HepG2 (cell line): ENCODE measurements at regions not wholly inside any gene's neighbourhood (a gene's known extent, or its start where the extent isn't known, plus 50 kb on each side); places are given as distances from the start of the nearest gene placed in this dataset.

Experiments
- ATAC-seq: fragments of 200-7000 bp; cut with Tn5 transposase; 3 replicates; pipeline ENCODE4 v1.9.1; 2020; ENCODE audit warnings: mild to moderate bottlenecking, moderate library complexity
- BruUV-seq: library from RNA; stranded (reverse); fragments of 400-500 nt; replicated peaks from 2 replicates; lab custom pipeline; 2021; lab: Mats Ljungman, UMichigan
- CTCF ChIA-PET: fragments of 300-600 bp; formaldehyde crosslinking; extraction: SDS; loops from one replicate; lab custom pipeline; 2021; ENCODE audit warnings: low total read pairs, inconsistent platforms, low intra/inter-chr PET ratio; lab: Yijun Ruan, JAX
- POLR2A ChIA-PET: fragments of 350-600 bp; sonication (Branson Sonifier 250); formaldehyde crosslinking; loops from one replicate; lab custom pipeline; 2020; ENCODE audit warnings: antibody characterized with exemption, inconsistent platforms; lab: Yijun Ruan, JAX
- DNase-seq: peaks from one replicate; pipeline ENCODE4 v3.0.0-alpha.2; 2015; ENCODE audit warnings: low spot score
- FAIRE-seq: peaks from 3 replicates; lab custom pipeline; 2011; peaks lifted over from hg19 to GRCh38; lab: Jason Lieb, UNC
- H2AFZ ChIP-seq: one replicate; pipeline ENCODE4 v1.6.1; 2011; ENCODE audit warnings: low read length, inconsistent platforms
- H3K27ac ChIP-seq: fragments of 300-600 bp; 3 replicates; pipeline ENCODE4 v1.8.0; 2011; ENCODE audit warnings: mixed run types, mild to moderate bottlenecking, mixed read lengths, low read length, inconsistent platforms; ENCODE audit not compliant: insufficient read depth; ENCODE audit errors: extremely low read length
- H3K27me3 ChIP-seq, 2 experiments: fragments of 200-600 bp in 1 of 2; 2 replicates in 1 of 2; 3 replicates in 1 of 2; pipeline versions ENCODE4 v1.6.0 to v1.8.0; 2011; ENCODE audit warnings: low read length in 2 of 2, mild to moderate bottlenecking in 2 of 2, moderate library complexity in 2 of 2, inconsistent platforms in 1 of 2; ENCODE audit not compliant: insufficient read depth in 2 of 2, control insufficient read depth in 1 of 2
- H3K36me3 ChIP-seq, 2 experiments: fragments of 200-600 bp in 1 of 2; replicated peaks in 1 of 2; 2 replicates in 1 of 2; 3 replicates in 1 of 2; pipeline versions ENCODE4 v1.5.1 to v1.8.0; 2011; ENCODE audit warnings: low read length in 2 of 2, inconsistent platforms in 1 of 2; ENCODE audit not compliant: insufficient read depth in 2 of 2, control insufficient read depth in 1 of 2
- H3K4me1 ChIP-seq: 2 replicates; pipeline ENCODE4 v1.5.1; 2012; ENCODE audit warnings: low read length, inconsistent platforms; ENCODE audit not compliant: insufficient read depth
- H3K4me2 ChIP-seq: 2 replicates; pipeline ENCODE4 v1.6.0; 2011; ENCODE audit warnings: low read depth, low read length, inconsistent platforms
- H3K4me3 ChIP-seq, 3 experiments: fragments of 200-600 bp in 1 of 3; sonication (generic), shearing (Covaris generic) in 1 of 3; replicated peaks in 1 of 3; 2 replicates each; pipeline ENCODE4 v1.5.1; 2011 to 2016; ENCODE audit warnings: low read length in 3 of 3, inconsistent platforms in 2 of 3, low read depth in 2 of 3, mild to moderate bottlenecking in 2 of 3, control low read depth in 1 of 3, mixed read lengths in 1 of 3; ENCODE audit not compliant: insufficient read depth in 1 of 3
- H3K79me2 ChIP-seq: one replicate; pipeline ENCODE4 v1.6.1; 2011; ENCODE audit warnings: low read length, inconsistent platforms; ENCODE audit not compliant: insufficient read depth
- H3K9ac ChIP-seq: 2 replicates; pipeline ENCODE4 v1.6.0; 2011; ENCODE audit warnings: mild to moderate bottlenecking, low read depth, low read length, inconsistent platforms; ENCODE audit not compliant: insufficient read depth
- H3K9me3 ChIP-seq: 2 replicates; pipeline ENCODE4 v1.5.1; 2012; ENCODE audit warnings: mild to moderate bottlenecking, low read length
- H4K20me1 ChIP-seq: 2 replicates; pipeline ENCODE4 v1.6.0; 2011; ENCODE audit warnings: inconsistent platforms, mild to moderate bottlenecking, low read length, moderate library complexity; ENCODE audit not compliant: insufficient read depth
- BHLHE40 ChIP-seq: IDR thresholded peaks from 2 replicates; pipeline ENCODE4 v1.6.1; 2011; ENCODE audit warnings: low read length, improper control_type of control experiment
- FOXA1 ChIP-seq, 2 experiments: fragments of 450-650 bp in 1 of 2; sonication (generic) in 1 of 2; formaldehyde crosslinking in 1 of 2; IDR thresholded peaks; 2 replicates each; pipeline versions ENCODE4 v1.4.0 to v1.6.1; 2016 to 2020; ENCODE audit warnings: missing genetic modification reagents in 1 of 2
- ISL2 ChIP-seq: sonication (generic); formaldehyde crosslinking; IDR thresholded peaks from 2 replicates; pipeline ENCODE4 v1.5.0; 2020; ENCODE audit warnings: missing genetic modification reagents
- KAT7 ChIP-seq: IDR thresholded peaks from 2 replicates; pipeline ENCODE4 v1.6.1; 2018; ENCODE audit warnings: borderline replicate concordance, missing compliant biosample characterization
- PHF5A ChIP-seq: IDR thresholded peaks from one replicate; pipeline ENCODE4 v1.6.1; 2018; ENCODE audit warnings: low read depth, missing genetic modification reagents; ENCODE audit not compliant: unreplicated experiment
- ZNF12 ChIP-seq: sonication (generic); formaldehyde crosslinking; IDR thresholded peaks from 2 replicates; pipeline ENCODE4 v1.5.0; 2020; ENCODE audit warnings: missing genetic modification reagents
- ZNF773 ChIP-seq: sonication (generic); formaldehyde crosslinking; IDR thresholded peaks from 2 replicates; pipeline ENCODE4 v1.4.0; 2020; ENCODE audit warnings: missing genetic modification reagents, borderline replicate concordance
- ZNF891 ChIP-seq: sonication (generic); formaldehyde crosslinking; IDR thresholded peaks from 2 replicates; pipeline ENCODE4 v1.5.0; 2020; ENCODE audit warnings: mild to moderate bottlenecking, missing genetic modification reagents
- WGBS: methylation state at CpG from one replicate; pipeline ENCODE4 v1.1.6; 2017; ENCODE audit warnings: low lambda C conversion rate; 5-methylcytosine and 5-hydroxymethylcytosine counted together
- in situ Hi-C: cut with HindIII; loops from 2 replicates; pipeline ENCODE4 v1.10.0; 2017; ENCODE audit warnings: low pct_unique_long_range_greater_than_20kb; ENCODE audit not compliant: extremely low pct_ligation_motif_present
- intact Hi-C: fragments of 100-400 bp; cut with micrococcal nuclease; formaldehyde crosslinking; loops from one replicate; pipeline ENCODE4 v1.10.0; 2022; ENCODE audit not compliant: unreplicated experiment
- TF ChIP-seq, protein P1 (sequence below): sonication (generic); formaldehyde crosslinking; IDR thresholded peaks from 2 replicates; pipeline ENCODE4 v1.5.0; 2020; ENCODE audit warnings: mild to moderate bottlenecking, missing genetic modification reagents, borderline replicate concordance
- TF ChIP-seq, protein P2 (sequence below): sonication (generic); formaldehyde crosslinking; IDR thresholded peaks from 2 replicates; pipeline ENCODE4 v1.4.0; 2020; ENCODE audit warnings: mild to moderate bottlenecking, low read depth, missing genetic modification reagents
- TF ChIP-seq, protein P3 (sequence below): sonication (generic); formaldehyde crosslinking; IDR thresholded peaks from 2 replicates; pipeline ENCODE4 v1.4.0; 2020; ENCODE audit warnings: missing genetic modification reagents, mild to moderate bottlenecking, borderline replicate concordance

DNA sequence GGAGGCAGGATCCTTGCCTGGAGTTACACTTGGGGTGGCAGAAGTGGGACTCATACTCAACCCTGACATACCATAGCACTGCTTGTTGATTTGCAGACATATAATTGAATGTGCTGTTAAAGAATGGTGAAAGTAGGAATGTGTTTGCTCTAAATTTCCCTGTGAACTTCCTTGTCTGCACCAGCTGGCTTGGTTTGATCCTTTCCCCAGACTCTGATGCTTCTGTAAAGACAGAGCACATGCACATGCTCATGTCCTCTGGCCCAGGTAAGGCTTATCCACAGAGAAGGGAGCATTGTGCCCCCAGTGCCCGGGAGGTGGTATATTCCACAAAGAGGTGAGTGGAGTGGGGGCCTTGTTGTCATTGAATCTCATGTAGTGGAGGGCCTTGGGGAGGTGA is 138.0 kb upstream of the STC2 start:
- no peak for DNase-seq
- Histone ChIP-seq H3K4me2 (no peak overlapping the region), H3K9me3 (peaks cover 20% of the 10 kb centered on the region), H3K4me1 (no peaks in the 10 kb centered on the region), H2AFZ (no peak overlapping the region), H3K27me3 (peaks cover 0 to 17% of the 10 kb centered on the region in 2 experiments; a peak in 3 of 5 replicates), H3K79me2 (no peaks in the 10 kb centered on the region), H4K20me1 (no peaks in the 10 kb centered on the region), H3K36me3 (no peaks in the 10 kb centered on the region), H3K4me3 (no peak overlapping the region), H3K27ac (no peak overlapping the region), H3K9ac (no peak overlapping the region)
- BruUV-seq = no TSS peak
- ChIA-PET CTCF (no interaction called here), POLR2A (no interaction called here)
- no peak for FAIRE-seq
- TF ChIP-seq ZNF12 (no peak), PHF5A (CRISPR knock-in tag) (no peak), ZNF773 (CRISPR knock-in tag) (no peak), KAT7 (CRISPR knock-in tag) (no peak), ISL2 (no peak), BHLHE40 (no peak), ZNF891 (CRISPR knock-in tag) (no peak), FOXA1 (IDR thresholded peaks at IDR 0.05) (no peak), FOXA1 (CRISPR knock-in tag; IDR thresholded peaks at IDR 0.05) (no peak)
- TF ChIP-seq, protein P1, sequence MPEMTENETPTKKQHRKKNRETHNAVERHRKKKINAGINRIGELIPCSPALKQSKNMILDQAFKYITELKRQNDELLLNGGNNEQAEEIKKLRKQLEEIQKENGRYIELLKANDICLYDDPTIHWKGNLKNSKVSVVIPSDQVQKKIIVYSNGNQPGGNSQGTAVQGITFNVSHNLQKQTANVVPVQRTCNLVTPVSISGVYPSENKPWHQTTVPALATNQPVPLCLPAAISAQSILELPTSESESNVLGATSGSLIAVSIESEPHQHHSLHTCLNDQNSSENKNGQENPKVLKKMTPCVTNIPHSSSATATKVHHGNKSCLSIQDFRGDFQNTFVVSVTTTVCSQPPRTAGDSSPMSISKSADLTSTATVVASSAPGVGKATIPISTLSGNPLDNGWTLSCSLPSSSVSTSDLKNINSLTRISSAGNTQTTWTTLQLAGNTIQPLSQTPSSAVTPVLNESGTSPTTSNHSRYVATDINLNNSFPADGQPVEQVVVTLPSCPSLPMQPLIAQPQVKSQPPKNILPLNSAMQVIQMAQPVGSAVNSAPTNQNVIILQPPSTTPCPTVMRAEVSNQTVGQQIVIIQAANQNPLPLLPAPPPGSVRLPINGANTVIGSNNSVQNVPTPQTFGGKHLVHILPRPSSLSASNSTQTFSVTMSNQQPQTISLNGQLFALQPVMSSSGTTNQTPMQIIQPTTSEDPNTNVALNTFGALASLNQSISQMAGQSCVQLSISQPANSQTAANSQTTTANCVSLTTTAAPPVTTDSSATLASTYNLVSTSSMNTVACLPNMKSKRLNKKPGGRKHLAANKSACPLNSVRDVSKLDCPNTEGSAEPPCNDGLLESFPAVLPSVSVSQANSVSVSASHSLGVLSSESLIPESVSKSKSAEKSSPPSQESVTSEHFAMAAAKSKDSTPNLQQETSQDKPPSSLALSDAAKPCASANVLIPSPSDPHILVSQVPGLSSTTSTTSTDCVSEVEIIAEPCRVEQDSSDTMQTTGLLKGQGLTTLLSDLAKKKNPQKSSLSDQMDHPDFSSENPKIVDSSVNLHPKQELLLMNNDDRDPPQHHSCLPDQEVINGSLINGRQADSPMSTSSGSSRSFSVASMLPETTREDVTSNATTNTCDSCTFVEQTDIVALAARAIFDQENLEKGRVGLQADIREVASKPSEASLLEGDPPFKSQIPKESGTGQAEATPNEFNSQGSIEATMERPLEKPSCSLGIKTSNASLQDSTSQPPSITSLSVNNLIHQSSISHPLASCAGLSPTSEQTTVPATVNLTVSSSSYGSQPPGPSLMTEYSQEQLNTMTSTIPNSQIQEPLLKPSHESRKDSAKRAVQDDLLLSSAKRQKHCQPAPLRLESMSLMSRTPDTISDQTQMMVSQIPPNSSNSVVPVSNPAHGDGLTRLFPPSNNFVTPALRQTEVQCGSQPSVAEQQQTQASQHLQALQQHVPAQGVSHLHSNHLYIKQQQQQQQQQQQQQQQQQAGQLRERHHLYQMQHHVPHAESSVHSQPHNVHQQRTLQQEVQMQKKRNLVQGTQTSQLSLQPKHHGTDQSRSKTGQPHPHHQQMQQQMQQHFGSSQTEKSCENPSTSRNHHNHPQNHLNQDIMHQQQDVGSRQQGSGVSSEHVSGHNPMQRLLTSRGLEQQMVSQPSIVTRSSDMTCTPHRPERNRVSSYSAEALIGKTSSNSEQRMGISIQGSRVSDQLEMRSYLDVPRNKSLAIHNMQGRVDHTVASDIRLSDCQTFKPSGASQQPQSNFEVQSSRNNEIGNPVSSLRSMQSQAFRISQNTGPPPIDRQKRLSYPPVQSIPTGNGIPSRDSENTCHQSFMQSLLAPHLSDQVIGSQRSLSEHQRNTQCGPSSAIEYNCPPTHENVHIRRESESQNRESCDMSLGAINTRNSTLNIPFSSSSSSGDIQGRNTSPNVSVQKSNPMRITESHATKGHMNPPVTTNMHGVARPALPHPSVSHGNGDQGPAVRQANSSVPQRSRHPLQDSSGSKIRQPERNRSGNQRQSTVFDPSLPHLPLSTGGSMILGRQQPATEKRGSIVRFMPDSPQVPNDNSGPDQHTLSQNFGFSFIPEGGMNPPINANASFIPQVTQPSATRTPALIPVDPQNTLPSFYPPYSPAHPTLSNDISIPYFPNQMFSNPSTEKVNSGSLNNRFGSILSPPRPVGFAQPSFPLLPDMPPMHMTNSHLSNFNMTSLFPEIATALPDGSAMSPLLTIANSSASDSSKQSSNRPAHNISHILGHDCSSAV (CRISPR knock-in tag) = no peak
- TF ChIP-seq, protein P2, sequence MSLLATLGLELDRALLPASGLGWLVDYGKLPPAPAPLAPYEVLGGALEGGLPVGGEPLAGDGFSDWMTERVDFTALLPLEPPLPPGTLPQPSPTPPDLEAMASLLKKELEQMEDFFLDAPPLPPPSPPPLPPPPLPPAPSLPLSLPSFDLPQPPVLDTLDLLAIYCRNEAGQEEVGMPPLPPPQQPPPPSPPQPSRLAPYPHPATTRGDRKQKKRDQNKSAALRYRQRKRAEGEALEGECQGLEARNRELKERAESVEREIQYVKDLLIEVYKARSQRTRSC (CRISPR knock-in tag) = no peak
- TF ChIP-seq, protein P3, sequence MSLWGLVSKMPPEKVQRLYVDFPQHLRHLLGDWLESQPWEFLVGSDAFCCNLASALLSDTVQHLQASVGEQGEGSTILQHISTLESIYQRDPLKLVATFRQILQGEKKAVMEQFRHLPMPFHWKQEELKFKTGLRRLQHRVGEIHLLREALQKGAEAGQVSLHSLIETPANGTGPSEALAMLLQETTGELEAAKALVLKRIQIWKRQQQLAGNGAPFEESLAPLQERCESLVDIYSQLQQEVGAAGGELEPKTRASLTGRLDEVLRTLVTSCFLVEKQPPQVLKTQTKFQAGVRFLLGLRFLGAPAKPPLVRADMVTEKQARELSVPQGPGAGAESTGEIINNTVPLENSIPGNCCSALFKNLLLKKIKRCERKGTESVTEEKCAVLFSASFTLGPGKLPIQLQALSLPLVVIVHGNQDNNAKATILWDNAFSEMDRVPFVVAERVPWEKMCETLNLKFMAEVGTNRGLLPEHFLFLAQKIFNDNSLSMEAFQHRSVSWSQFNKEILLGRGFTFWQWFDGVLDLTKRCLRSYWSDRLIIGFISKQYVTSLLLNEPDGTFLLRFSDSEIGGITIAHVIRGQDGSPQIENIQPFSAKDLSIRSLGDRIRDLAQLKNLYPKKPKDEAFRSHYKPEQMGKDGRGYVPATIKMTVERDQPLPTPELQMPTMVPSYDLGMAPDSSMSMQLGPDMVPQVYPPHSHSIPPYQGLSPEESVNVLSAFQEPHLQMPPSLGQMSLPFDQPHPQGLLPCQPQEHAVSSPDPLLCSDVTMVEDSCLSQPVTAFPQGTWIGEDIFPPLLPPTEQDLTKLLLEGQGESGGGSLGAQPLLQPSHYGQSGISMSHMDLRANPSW (CRISPR knock-in tag) = no peak
- WGBS = 0% methylated on average over 1 of the region's 1 CpG
- intact Hi-C loops (no loop called here), in situ Hi-C loops (no loop called here)
- no peak for ATAC-seq
